ENCODE measurements at regions not wholly inside any gene's neighbourhood (a gene's known extent, or its start where the extent isn't known, plus 50 kb on each side); places are given as distances from the start of the nearest gene placed in this dataset.

DNA sequence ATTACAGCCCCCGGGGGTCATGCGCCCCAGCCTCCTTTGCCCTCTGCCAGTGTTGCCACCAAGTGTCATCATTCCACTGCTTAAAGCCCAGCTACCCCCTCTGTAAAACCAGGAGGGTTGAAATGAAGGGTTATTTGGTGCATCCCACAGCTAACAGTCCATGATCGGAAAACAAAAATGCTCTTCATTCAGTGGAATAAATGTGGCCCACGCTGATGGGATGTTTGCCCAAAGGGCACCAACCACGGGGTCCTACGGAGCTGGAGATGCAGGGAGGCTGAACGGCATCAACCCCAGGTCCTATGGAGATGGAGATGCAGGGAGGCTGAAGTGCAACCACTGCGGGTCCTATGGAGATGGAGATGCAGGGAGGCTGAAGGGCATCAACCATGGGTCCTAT is 218.5 kb upstream of the IRX1 start:
- no peak overlapping the region for H3K27ac Mint-ChIP-seq
- peaks cover 24% of the 10 kb centered on the region for H3K9me3 Mint-ChIP-seq
- no peak overlapping the region for H3K4me3 Mint-ChIP-seq
- ATAC-seq (replicated peaks) = no peak
- H3K4me1 Mint-ChIP-seq = no peaks in the 10 kb centered on the region
- no peaks in the 10 kb centered on the region for H3K27me3 Mint-ChIP-seq
- H3K36me3 Mint-ChIP-seq (ENCODE audit: low read depth) = no peaks in the 10 kb centered on the region

DNA sequence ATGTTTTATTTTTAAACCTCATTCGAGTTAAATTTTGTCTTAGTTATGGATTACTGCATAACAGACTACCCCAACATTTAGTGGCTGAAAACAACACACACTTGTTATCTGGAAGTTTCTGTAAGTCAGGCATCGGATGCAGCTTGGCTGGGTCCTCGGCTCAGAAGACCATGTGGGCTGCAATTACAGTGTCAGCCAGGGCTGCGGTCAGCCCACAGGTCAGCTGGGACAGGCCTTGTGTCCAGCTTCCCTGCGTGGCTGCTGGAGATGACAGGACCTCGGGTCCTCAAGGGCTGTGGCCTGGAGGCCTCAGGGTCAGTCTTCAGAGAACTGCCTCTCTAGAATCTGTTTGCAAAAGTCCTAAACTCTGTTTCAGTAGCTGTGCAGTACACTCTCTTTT is 219.0 kb upstream of the IRX1 start:
- H3K36me3 Mint-ChIP-seq (ENCODE audit: low read depth) = no peaks in the 10 kb centered on the region
- peaks cover 27% of the 10 kb centered on the region for H3K9me3 Mint-ChIP-seq
- no peak overlapping the region for H3K4me3 Mint-ChIP-seq
- no peak overlapping the region for H3K27ac Mint-ChIP-seq
- H3K27me3 Mint-ChIP-seq = no peaks in the 10 kb centered on the region
- H3K4me1 Mint-ChIP-seq = no peaks in the 10 kb centered on the region
- ATAC-seq (replicated peaks) = no peak

DNA sequence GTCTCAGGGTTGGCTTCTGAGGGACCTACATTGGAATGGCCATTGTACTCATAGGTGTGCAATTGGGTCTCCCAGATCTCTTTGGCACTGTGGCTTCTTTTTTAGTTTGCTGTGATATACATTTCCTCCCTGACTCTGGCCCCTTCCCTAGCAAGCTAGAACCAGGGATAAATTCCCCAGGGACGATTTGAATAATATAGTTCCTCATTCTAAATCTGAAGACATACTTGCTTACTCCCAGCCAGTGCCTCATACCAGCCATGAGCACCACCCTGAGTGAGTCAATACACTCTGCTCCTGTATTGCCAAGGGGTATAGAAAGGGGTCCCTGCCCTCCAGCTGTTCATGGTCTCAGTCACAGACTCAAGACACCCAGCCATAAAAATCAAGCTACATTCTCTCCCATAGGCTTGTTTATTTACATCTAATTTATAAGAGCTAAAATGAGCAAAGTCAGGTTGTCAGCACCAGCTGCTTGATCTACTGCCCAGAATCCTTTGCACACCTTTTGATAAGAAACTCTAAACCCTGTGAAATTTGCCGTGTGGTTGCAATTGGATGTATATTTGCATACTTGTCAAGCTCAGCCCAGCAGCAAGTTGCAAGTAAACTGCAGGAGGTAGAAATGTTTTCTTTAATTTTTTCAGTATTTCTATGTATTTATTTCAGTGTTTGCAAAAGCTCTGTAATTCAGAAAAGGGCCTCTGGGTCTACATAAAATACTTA is 219.9 kb upstream of the IRX1 start:
- no peak for ATAC-seq (replicated peaks)
- Mint-ChIP-seq H3K9me3 (peaks cover 27% of the 10 kb centered on the region), H3K36me3 (ENCODE audit: low read depth) (no peaks in the 10 kb centered on the region), H3K27me3 (no peaks in the 10 kb centered on the region), H3K4me3 (no peak overlapping the region), H3K4me1 (no peaks in the 10 kb centered on the region), H3K27ac (no peak overlapping the region)

DNA sequence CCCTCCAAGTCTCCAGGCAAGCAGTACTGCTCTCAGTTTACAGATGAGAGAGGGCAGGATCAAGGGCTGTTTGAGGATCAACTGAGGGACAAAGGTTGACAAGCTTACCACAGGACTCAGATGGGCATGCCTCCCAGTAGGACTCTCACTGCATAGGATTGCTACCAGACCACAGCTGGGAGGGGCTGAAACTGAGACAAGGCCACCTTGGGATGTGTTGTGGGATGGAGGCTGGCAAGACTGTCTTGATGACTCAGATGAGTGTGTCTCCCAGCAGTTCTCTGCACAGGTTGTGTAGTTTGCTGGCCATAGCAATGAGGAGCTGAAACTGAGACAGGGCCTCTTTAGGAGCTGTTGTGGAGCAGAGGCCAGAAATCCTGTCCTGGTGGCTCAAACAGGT is 222.2 kb upstream of the IRX1 start:
- ATAC-seq (replicated peaks) = no peak
- Mint-ChIP-seq H3K4me1 (no peaks in the 10 kb centered on the region), H3K4me3 (no peak overlapping the region), H3K27me3 (no peaks in the 10 kb centered on the region), H3K9me3 (peaks cover 22% of the 10 kb centered on the region), H3K27ac (no peak overlapping the region), H3K36me3 (ENCODE audit: low read depth) (no peaks in the 10 kb centered on the region)

GRCh38 chr5:3372289-3372688 is 223.3 kb upstream of the IRX1 start:
- Mint-ChIP-seq H3K4me3 (no peak overlapping the region), H3K9me3 (peaks cover 18% of the 10 kb centered on the region), H3K27ac (no peak overlapping the region), H3K4me1 (no peaks in the 10 kb centered on the region), H3K36me3 (ENCODE audit: low read depth) (no peaks in the 10 kb centered on the region), H3K27me3 (no peaks in the 10 kb centered on the region)
- no peak for ATAC-seq (replicated peaks)

GRCh38 chr5:3365501-3366215 is 230.0 kb upstream of the IRX1 start:
- H3K4me3 Mint-ChIP-seq = no peak overlapping the region
- peaks cover 8% of the 10 kb centered on the region for H3K9me3 Mint-ChIP-seq
- no peaks in the 10 kb centered on the region for H3K4me1 Mint-ChIP-seq
- no peaks in the 10 kb centered on the region for H3K27me3 Mint-ChIP-seq
- H3K27ac Mint-ChIP-seq = no peak overlapping the region
- no peaks in the 10 kb centered on the region for H3K36me3 Mint-ChIP-seq (ENCODE audit: low read depth)
- ATAC-seq (replicated peaks) = no peak

DNA sequence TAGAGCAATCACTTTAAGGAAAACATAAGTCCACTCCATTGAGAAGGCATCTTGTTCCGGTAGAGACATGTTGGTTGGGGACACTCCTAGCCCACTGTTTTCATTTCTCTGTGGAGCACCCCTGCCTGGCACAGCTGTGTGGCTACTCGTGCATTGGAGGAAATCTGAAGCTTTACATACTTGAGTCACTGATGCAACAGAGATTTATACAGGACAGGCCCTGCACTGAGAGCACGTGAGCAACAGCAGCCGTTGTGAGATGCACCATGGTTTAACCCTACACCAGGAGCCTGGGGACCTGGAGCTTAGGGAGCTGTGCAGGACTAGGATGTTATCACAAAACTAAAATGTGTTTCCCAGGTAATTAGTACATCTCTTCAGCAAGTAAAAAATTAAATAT is 230.7 kb upstream of the IRX1 start:
- Mint-ChIP-seq H3K9me3 (peaks cover 8% of the 10 kb centered on the region), H3K27ac (no peak overlapping the region), H3K36me3 (ENCODE audit: low read depth) (no peaks in the 10 kb centered on the region), H3K4me3 (no peak overlapping the region), H3K4me1 (no peaks in the 10 kb centered on the region), H3K27me3 (no peaks in the 10 kb centered on the region)
- no peak for ATAC-seq (replicated peaks)

DNA sequence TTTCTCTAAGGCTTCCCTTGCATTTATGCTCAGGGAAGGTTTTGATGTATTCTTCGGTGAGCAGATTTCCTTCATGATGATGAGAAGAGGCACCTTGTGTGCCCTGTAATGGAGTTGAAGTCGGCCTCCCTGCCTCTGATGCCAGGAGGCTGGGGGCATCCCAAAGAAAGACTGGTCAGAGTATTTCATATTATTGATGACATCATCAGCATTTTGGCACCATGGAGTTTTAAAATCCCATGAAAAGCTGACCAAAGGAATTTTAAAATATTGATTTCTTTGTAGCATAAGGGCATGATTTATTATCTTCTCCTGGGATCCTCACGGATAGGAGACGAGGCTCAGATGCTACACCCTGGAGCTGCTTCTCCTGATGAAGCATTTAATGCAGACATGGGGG is 231.2 kb upstream of the IRX1 start:
- ATAC-seq (replicated peaks) = no peak
- Mint-ChIP-seq H3K4me3 (no peak overlapping the region), H3K4me1 (no peaks in the 10 kb centered on the region), H3K36me3 (ENCODE audit: low read depth) (no peaks in the 10 kb centered on the region), H3K27me3 (no peaks in the 10 kb centered on the region), H3K9me3 (peaks cover 8% of the 10 kb centered on the region), H3K27ac (no peak overlapping the region)

- H3K4me3 Mint-ChIP-seq = no peak overlapping the region
- H3K27ac Mint-ChIP-seq = no peak overlapping the region
Observed at GRCh38 chr5:3362606-3362910, 233.1 kb upstream of the IRX1 start.

DNA sequence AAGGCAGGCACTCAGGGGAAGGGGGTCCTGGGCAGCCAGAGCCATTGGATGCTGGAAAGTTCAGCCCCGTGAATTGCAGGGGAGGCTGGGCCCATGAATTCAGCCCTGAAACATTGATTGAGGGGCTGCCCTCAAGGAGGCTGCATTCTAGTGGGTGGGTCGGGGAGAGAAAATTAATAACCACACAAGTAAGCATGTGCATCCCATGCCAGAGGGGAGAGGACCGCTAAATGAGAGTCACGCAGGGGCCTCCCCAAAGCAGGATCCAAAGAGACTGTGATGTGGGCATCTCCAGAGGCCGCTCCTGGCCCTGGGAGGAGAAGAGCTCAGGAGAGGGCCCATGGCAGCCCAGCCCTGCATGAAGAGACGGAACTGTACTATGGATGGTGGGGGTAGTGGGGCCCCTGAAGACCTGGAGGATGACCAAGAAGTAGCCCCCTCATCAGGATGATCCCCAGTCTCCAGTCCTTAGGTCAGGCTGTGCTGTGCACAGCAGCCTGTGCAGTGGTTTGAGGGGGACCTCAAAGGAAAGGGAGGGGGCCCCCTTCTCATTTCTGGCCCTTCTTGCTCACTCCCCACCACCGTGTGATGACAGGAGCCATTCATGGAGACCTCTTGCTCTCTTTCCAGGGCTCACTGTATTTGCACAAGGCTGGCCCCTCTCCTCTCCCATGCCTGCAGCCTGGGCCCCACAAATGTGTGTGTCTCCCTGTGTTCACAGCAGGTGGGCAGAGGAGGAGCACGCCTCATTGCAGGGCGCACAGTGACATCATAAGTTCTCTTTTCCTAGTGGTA is 233.6 kb upstream of the IRX1 start:
- Mint-ChIP-seq H3K27me3 (no peaks in the 10 kb centered on the region), H3K27ac (no peak overlapping the region), H3K36me3 (ENCODE audit: low read depth) (no peaks in the 10 kb centered on the region)

More at GRCh38 chr5:3362606-3362910, 233.1 kb upstream of the IRX1 start:
- no peaks in the 10 kb centered on the region for H3K27me3 Mint-ChIP-seq
- H3K9me3 Mint-ChIP-seq = peaks cover 12% of the 10 kb centered on the region
- no peaks in the 10 kb centered on the region for H3K36me3 Mint-ChIP-seq (ENCODE audit: low read depth)
- ATAC-seq (replicated peaks) = no peak
- H3K4me1 Mint-ChIP-seq = no peaks in the 10 kb centered on the region

GRCh38 chr5:3359642-3360041 is 236.0 kb upstream of the IRX1 start:
- Mint-ChIP-seq H3K27me3 (no peaks in the 10 kb centered on the region), H3K27ac (no peak overlapping the region), H3K4me3 (no peak overlapping the region), H3K9me3 (peaks cover 14% of the 10 kb centered on the region), H3K4me1 (no peaks in the 10 kb centered on the region), H3K36me3 (ENCODE audit: low read depth) (no peaks in the 10 kb centered on the region)
- ATAC-seq (replicated peaks) = no peak

More for the DNA sequence above, 233.6 kb upstream of the IRX1 start:
- H3K4me3 Mint-ChIP-seq = no peak overlapping the region
- H3K4me1 Mint-ChIP-seq = no peaks in the 10 kb centered on the region
- no peak for ATAC-seq (replicated peaks)
- H3K9me3 Mint-ChIP-seq = peaks cover 14% of the 10 kb centered on the region

- no peak for ATAC-seq (replicated peaks)
- no peaks in the 10 kb centered on the region for H3K4me1 Mint-ChIP-seq
- no peak overlapping the region for H3K27ac Mint-ChIP-seq
- H3K9me3 Mint-ChIP-seq = peaks cover 15% of the 10 kb centered on the region
- H3K36me3 Mint-ChIP-seq (ENCODE audit: low read depth) = no peaks in the 10 kb centered on the region
- H3K4me3 Mint-ChIP-seq = no peak overlapping the region
- H3K27me3 Mint-ChIP-seq = no peaks in the 10 kb centered on the region
Observed at GRCh38 chr5:3357291-3357690, 238.3 kb upstream of the IRX1 start.

DNA sequence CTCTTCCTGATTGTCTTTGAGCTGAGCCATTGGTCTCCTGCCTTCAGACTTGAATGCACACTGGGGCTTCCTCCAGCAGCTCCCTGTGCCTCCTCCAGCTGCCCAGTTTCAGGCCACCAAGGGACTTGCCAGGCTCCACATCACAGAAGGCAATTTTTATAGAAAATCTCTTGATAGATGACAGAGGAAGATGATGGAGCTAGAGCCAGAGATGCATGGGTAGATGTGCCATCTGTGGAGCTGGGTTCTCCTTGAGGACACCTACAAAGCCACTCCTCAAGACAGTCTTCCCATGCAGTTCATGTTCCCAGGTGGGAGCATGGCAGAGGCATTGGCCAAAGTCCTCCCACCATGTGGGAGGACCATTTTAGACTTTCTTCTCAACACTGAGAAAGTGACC is 239.6 kb upstream of the IRX1 start:
- no peak for ATAC-seq (replicated peaks)
- Mint-ChIP-seq H3K36me3 (ENCODE audit: low read depth) (no peaks in the 10 kb centered on the region), H3K27ac (no peak overlapping the region), H3K4me1 (no peaks in the 10 kb centered on the region), H3K4me3 (no peak overlapping the region), H3K9me3 (peaks cover 14% of the 10 kb centered on the region), H3K27me3 (no peaks in the 10 kb centered on the region)

DNA sequence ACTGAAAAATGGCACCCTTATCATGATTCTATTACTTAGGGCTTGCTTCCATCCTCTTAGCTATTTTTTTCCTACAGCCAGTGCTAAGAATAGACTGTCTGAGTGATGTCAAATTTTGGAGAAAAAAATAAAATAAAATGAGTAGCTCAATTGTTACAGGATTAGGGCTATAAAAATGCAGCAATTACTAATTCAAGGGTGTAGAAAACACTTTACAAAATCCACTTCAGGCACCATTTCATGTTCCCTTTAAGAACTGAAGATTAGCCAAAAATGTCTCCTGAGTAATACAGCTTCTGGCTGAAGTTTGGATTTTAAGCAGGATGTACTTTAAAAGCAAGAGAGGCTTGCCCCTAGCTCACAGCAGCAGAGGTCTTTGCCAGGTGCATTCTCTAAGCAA is 240.5 kb upstream of the IRX1 start:
- ATAC-seq (replicated peaks) = no peak
- H3K36me3 Mint-ChIP-seq (ENCODE audit: low read depth) = no peaks in the 10 kb centered on the region
- H3K27me3 Mint-ChIP-seq = no peaks in the 10 kb centered on the region
- no peak overlapping the region for H3K4me3 Mint-ChIP-seq
- no peaks in the 10 kb centered on the region for H3K4me1 Mint-ChIP-seq
- H3K27ac Mint-ChIP-seq = no peak overlapping the region
- H3K9me3 Mint-ChIP-seq = peaks cover 14% of the 10 kb centered on the region

DNA sequence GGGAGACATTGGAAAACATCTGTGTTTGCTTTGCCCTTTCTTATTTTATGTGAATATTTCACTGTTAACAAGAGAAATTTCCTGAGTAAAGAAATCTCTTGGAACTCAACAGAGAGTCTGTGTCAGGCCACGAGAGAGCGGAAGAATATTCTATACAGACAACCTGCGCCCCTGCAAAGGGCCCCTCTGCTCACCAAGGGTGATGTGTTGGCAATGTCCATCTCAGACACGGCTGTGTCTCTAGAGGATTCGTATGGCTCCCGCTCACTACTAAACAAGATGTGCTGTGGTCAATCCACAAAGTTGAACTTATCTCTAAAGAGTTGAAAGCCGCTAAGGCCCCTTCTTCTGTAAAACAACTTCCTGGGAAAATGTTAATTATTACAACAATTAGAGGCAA is 241.0 kb upstream of the IRX1 start:
- no peaks in the 10 kb centered on the region for H3K36me3 Mint-ChIP-seq (ENCODE audit: low read depth)
- H3K9me3 Mint-ChIP-seq = peaks cover 18% of the 10 kb centered on the region
- no peak overlapping the region for H3K27ac Mint-ChIP-seq
- ATAC-seq (replicated peaks) = no peak
- H3K4me3 Mint-ChIP-seq = no peak overlapping the region
- H3K27me3 Mint-ChIP-seq = no peaks in the 10 kb centered on the region
- no peaks in the 10 kb centered on the region for H3K4me1 Mint-ChIP-seq
